Mucosa of rectum (tissue), 2 donors: ENCODE measurements at regions not wholly inside any gene's neighbourhood (a gene's known extent, or its start where the extent isn't known, plus 50 kb on each side); places are given as distances from the start of the nearest gene placed in this dataset.
A peak's percentile ranks its signal among the peaks of the same experiment; 100 is the strongest.

Source experiments
- H3K27ac ChIP-seq, 2 donors: one replicate each; pipeline ENCODE4 v1.7.0; 2013; ENCODE audit warnings: inconsistent platforms in 2 of 2, low read depth in 2 of 2, low read length in 2 of 2
- H3K27me3 ChIP-seq, 2 donors: one replicate each; pipeline ENCODE4 v1.7.0; 2013; ENCODE audit warnings: low read length in 2 of 2; ENCODE audit not compliant: control insufficient read depth in 2 of 2, insufficient read depth in 2 of 2
- H3K36me3 ChIP-seq, 2 donors: one replicate each; pipeline ENCODE4 v1.7.0; 2013; ENCODE audit warnings: low read length in 2 of 2; ENCODE audit not compliant: control insufficient read depth in 2 of 2, insufficient read depth in 2 of 2
- H3K4me1 ChIP-seq, 2 donors: one replicate each; pipeline ENCODE4 v1.7.0; 2013; ENCODE audit warnings: low read length in 2 of 2, mild to moderate bottlenecking in 1 of 2; ENCODE audit not compliant: control insufficient read depth in 2 of 2, insufficient read depth in 2 of 2
- H3K4me3 ChIP-seq, 2 donors: one replicate each; pipeline ENCODE4 v1.7.0; 2013; ENCODE audit warnings: low read length in 2 of 2
- H3K9ac ChIP-seq, 2 donors: one replicate each; pipeline ENCODE4 v1.7.0; 2013; ENCODE audit warnings: low read length in 2 of 2, low read depth in 1 of 2, mild to moderate bottlenecking in 1 of 2
- H3K9me3 ChIP-seq, 2 donors: one replicate each; pipeline ENCODE4 v1.7.0; 2013; ENCODE audit warnings: low read length in 2 of 2; ENCODE audit not compliant: control insufficient read depth in 2 of 2
- donor health status: healthy.
- donor health status: Normal muscosa, but diverticular disease.

GRCh38 chr9:109973336-109973735, 193.3 kb downstream of the PALM2AKAP2 start:
- H3K9me3 ChIP-seq, result no peaks in the 10 kb centered on the region
- H3K4me3 ChIP-seq, result no peak overlapping the region
- H3K4me1 ChIP-seq, result peaks cover 1 to 6% of the 10 kb centered on the region in 2 donors
- no peaks in the 10 kb centered on the region for H3K27me3 ChIP-seq
- no peaks in the 10 kb centered on the region for H3K36me3 ChIP-seq
- H3K9ac ChIP-seq, result no peak overlapping the region
- H3K27ac ChIP-seq, result no peak overlapping the region

GRCh38 chr9:109974143-109974917, 194.3 kb downstream of the PALM2AKAP2 start:
- Histone ChIP-seq H3K27me3 (no peaks in the 10 kb centered on the region), H3K4me3 (no peak overlapping the region), H3K36me3 (no peaks in the 10 kb centered on the region), H3K9me3 (no peaks in the 10 kb centered on the region), H3K4me1 (peaks cover 0 to 6% of the 10 kb centered on the region in 2 donors), H3K27ac (peak overlapping the region; percentile 46 to 69), H3K9ac (peak overlapping the region in 1 of 2 donors; percentile 14)

GRCh38 chr9:109974918-109975276, 194.9 kb downstream of the PALM2AKAP2 start:
- H3K36me3 ChIP-seq, result no peaks in the 10 kb centered on the region
- H3K4me3 ChIP-seq, result no peak overlapping the region
- H3K9me3 ChIP-seq, result no peaks in the 10 kb centered on the region
- peaks cover 0 to 6% of the 10 kb centered on the region in 2 donors for H3K4me1 ChIP-seq
- H3K9ac ChIP-seq, result no peak overlapping the region
- H3K27ac ChIP-seq, result peak overlapping the region; percentile 22 to 60
- no peaks in the 10 kb centered on the region for H3K27me3 ChIP-seq

GRCh38 chr9:109975574-109976295, 195.7 kb downstream of the PALM2AKAP2 start:
- H3K9ac ChIP-seq, result no peak overlapping the region
- peaks cover 0 to 6% of the 10 kb centered on the region in 2 donors for H3K4me1 ChIP-seq
- H3K9me3 ChIP-seq, result no peaks in the 10 kb centered on the region
- H3K27me3 ChIP-seq, result no peaks in the 10 kb centered on the region
- H3K36me3 ChIP-seq, result no peaks in the 10 kb centered on the region
- H3K27ac ChIP-seq, result no peak overlapping the region
- H3K4me3 ChIP-seq, result no peak overlapping the region

- Histone ChIP-seq H3K4me3 (no peak overlapping the region), H3K27me3 (no peaks in the 10 kb centered on the region), H3K9me3 (no peaks in the 10 kb centered on the region), H3K9ac (no peak overlapping the region), H3K4me1 (peaks cover 0 to 6% of the 10 kb centered on the region in 2 donors), H3K36me3 (no peaks in the 10 kb centered on the region), H3K27ac (no peak overlapping the region)
These were observed 196.3 kb downstream of the PALM2AKAP2 start for GRCh38 chr9:109976303-109976702.

GRCh38 chr9:109977521-109977920, 197.5 kb downstream of the PALM2AKAP2 start:
- H3K4me1 ChIP-seq, result peaks cover 0 to 4% of the 10 kb centered on the region in 2 donors
- no peak overlapping the region for H3K4me3 ChIP-seq
- no peaks in the 10 kb centered on the region for H3K36me3 ChIP-seq
- no peak overlapping the region for H3K27ac ChIP-seq
- no peaks in the 10 kb centered on the region for H3K27me3 ChIP-seq
- H3K9ac ChIP-seq, result no peak overlapping the region
- H3K9me3 ChIP-seq, result no peaks in the 10 kb centered on the region

- H3K9me3 ChIP-seq, result no peaks in the 10 kb centered on the region
- H3K4me3 ChIP-seq, result no peak overlapping the region
- no peaks in the 10 kb centered on the region for H3K4me1 ChIP-seq
- H3K36me3 ChIP-seq, result no peaks in the 10 kb centered on the region
- H3K27me3 ChIP-seq, result no peaks in the 10 kb centered on the region
- H3K27ac ChIP-seq, result no peak overlapping the region
- H3K9ac ChIP-seq, result no peak overlapping the region
These were observed 201.1 kb downstream of the PALM2AKAP2 start for GRCh38 chr9:109981091-109981490.

- Histone ChIP-seq H3K9ac (no peak overlapping the region), H3K27ac (no peak overlapping the region), H3K4me3 (no peak overlapping the region), H3K27me3 (no peaks in the 10 kb centered on the region), H3K4me1 (no peaks in the 10 kb centered on the region), H3K9me3 (no peaks in the 10 kb centered on the region), H3K36me3 (no peaks in the 10 kb centered on the region)
These were observed 206.6 kb downstream of the PALM2AKAP2 start for GRCh38 chr9:109986521-109986991.

GRCh38 chr9:109989296-109989695, 209.3 kb downstream of the PALM2AKAP2 start:
- Histone ChIP-seq H3K9me3 (no peaks in the 10 kb centered on the region), H3K4me3 (no peak overlapping the region), H3K9ac (no peak overlapping the region), H3K27me3 (no peaks in the 10 kb centered on the region), H3K36me3 (no peaks in the 10 kb centered on the region), H3K27ac (no peak overlapping the region), H3K4me1 (no peaks in the 10 kb centered on the region)

- no peaks in the 10 kb centered on the region for H3K9me3 ChIP-seq
- H3K27me3 ChIP-seq, result no peaks in the 10 kb centered on the region
- no peaks in the 10 kb centered on the region for H3K36me3 ChIP-seq
- H3K4me3 ChIP-seq, result no peak overlapping the region
- H3K9ac ChIP-seq, result no peak overlapping the region
- H3K4me1 ChIP-seq, result no peaks in the 10 kb centered on the region
- no peak overlapping the region for H3K27ac ChIP-seq
These were observed 210.5 kb downstream of the PALM2AKAP2 start for GRCh38 chr9:109990541-109990940.
